Peyer's patch (tissue), 4 donors: ENCODE measurements at regions not wholly inside any gene's neighbourhood (a gene's known extent, or its start where the extent isn't known, plus 50 kb on each side); places are given as distances from the start of the nearest gene placed in this dataset.
A peak's percentile ranks its signal among the peaks of the same experiment; 100 is the strongest.

Experiments used
- DNase-seq, 3 donors: peaks; one replicate each; pipeline ENCODE4 v3.0.0-alpha.2; 2017 to 2019
- H3K27ac ChIP-seq, 4 donors: fragments of 200-600 bp; sonication (generic); one replicate each; pipeline ENCODE4 v1.5.1; 2016 to 2019
- H3K27me3 ChIP-seq, 2 donors: fragments of 200-600 bp; sonication (generic); one replicate each; pipeline ENCODE4 v1.5.1; 2019
- H3K36me3 ChIP-seq, 3 donors: fragments of 200-600 bp; sonication (generic); one replicate each; pipeline ENCODE4 v1.5.1; 2016 to 2019
- H3K4me1 ChIP-seq, 4 donors: fragments of 200-600 bp; sonication (generic); one replicate each; pipeline ENCODE4 v1.5.1; 2016 to 2019
- H3K4me3 ChIP-seq, 4 donors: fragments of 200-600 bp; sonication (generic); 1 replicate in 3 of 4; 2 replicates in 1 of 4; pipeline ENCODE4 v1.5.1; 2016 to 2019; ENCODE audit warnings: mild to moderate bottlenecking in 1 of 4
- H3K9me3 ChIP-seq, 4 donors: fragments of 200-600 bp; sonication (generic); one replicate each; pipeline ENCODE4 v1.5.1; 2016 to 2019; ENCODE audit warnings: mild to moderate bottlenecking in 1 of 4
- POLR2A ChIP-seq, 2 donors: fragments of 450-650 bp; IDR thresholded peaks; one replicate each; pipeline ENCODE4 v1.5.1; 2017; ENCODE audit warnings: antibody characterized with exemption in 2 of 2, mild to moderate bottlenecking in 2 of 2, moderate library complexity in 2 of 2
- TF ChIP-seq, protein P1 (sequence below), 6 experiments: fragments of 450-650 bp in 4 of 6; fragments of 200-600 bp in 2 of 6; sonication (generic) in 1 of 6; IDR thresholded peaks; one replicate each; pipeline ENCODE4 v1.5.1; 2017 to 2019; ENCODE audit warnings: antibody characterized with exemption in 6 of 6, mild to moderate bottlenecking in 3 of 6, moderate library complexity in 1 of 6

DNA sequence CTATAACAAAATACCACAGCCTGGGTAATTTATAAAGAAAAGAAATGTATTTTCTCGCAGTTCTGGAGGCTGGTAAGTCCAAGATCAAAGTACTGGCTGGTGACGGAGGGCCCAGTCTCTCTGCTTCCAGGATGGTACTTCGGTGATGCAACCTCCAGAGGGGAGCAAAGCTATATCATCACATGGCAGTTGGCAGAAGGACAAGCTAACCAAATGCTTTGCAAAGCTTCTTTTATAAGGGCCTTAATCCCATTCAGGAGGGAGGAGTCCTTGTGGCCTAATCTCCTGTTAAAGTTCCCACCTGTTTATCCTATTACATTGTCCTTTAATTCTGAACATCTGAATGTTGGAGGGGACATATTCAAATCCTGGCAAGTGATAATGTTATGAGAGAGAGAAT is 134.1 kb upstream of the SP4 start:
- Histone ChIP-seq H3K27me3 (no peaks in the 10 kb centered on the region), H3K27ac (no peak overlapping the region), H3K4me3 (no peak overlapping the region), H3K9me3 (no peaks in the 10 kb centered on the region), H3K36me3 (no peaks in the 10 kb centered on the region), H3K4me1 (no peaks in the 10 kb centered on the region)
- TF ChIP-seq, protein P1, sequence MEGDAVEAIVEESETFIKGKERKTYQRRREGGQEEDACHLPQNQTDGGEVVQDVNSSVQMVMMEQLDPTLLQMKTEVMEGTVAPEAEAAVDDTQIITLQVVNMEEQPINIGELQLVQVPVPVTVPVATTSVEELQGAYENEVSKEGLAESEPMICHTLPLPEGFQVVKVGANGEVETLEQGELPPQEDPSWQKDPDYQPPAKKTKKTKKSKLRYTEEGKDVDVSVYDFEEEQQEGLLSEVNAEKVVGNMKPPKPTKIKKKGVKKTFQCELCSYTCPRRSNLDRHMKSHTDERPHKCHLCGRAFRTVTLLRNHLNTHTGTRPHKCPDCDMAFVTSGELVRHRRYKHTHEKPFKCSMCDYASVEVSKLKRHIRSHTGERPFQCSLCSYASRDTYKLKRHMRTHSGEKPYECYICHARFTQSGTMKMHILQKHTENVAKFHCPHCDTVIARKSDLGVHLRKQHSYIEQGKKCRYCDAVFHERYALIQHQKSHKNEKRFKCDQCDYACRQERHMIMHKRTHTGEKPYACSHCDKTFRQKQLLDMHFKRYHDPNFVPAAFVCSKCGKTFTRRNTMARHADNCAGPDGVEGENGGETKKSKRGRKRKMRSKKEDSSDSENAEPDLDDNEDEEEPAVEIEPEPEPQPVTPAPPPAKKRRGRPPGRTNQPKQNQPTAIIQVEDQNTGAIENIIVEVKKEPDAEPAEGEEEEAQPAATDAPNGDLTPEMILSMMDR (IDR thresholded peaks at IDR 0.05), result no peak
- no peak for TF ChIP-seq POLR2A (IDR thresholded peaks at IDR 0.05)
- DNase-seq, result no peak

DNA sequence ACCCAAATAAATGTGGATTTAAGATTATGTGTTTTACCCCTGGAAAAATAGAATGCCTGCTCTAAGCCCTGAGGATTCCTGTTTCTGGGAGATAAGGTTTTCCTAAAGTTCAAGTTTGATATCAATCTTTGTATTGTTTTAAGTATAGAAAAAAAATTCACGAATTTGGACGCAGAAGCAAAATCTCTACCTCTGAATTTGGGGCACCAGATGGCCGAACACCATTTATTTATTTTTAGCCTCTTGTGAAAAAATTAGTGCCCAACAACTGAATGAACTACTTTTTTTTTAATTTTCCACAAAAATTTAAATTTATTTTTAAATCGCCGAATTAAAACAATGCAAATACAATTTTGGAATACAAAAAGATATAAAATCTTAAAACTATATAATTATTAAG is 128.1 kb upstream of the SP4 start:
- no peak for DNase-seq
- no peak overlapping the region for H3K4me3 ChIP-seq
- no peak overlapping the region for H3K27ac ChIP-seq
- H3K4me1 ChIP-seq, result no peaks in the 10 kb centered on the region
- TF ChIP-seq, protein P1 (IDR thresholded peaks at IDR 0.05), result no peak
- TF ChIP-seq POLR2A (IDR thresholded peaks at IDR 0.05), result no peak
- no peaks in the 10 kb centered on the region for H3K36me3 ChIP-seq
- no peaks in the 10 kb centered on the region for H3K27me3 ChIP-seq
- no peaks in the 10 kb centered on the region for H3K9me3 ChIP-seq

DNA sequence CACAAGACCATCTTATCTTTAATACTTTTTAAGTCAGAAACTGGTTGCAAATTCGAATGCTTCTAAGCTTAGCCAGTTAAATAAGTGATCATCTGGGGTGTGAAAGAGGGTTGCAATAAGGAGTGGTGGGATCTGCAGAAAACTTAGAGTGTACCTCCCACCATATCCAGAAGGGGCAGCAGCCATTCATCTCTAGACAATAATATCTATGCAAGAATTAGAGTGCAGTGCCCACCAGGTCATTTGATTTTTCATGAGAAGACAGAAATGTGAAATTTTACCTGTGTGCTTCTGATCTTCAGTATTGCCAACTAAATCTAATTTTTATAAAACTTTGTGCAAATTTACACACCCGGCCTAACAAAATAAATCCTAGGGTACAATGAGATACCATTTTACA is 127.2 kb upstream of the SP4 start:
- Histone ChIP-seq H3K4me3 (no peak overlapping the region), H3K4me1 (no peaks in the 10 kb centered on the region), H3K27me3 (no peaks in the 10 kb centered on the region), H3K27ac (no peak overlapping the region), H3K9me3 (no peaks in the 10 kb centered on the region), H3K36me3 (no peaks in the 10 kb centered on the region)
- DNase-seq, result no peak
- TF ChIP-seq, protein P1 (IDR thresholded peaks at IDR 0.05), result peak in 2 of 6 experiments; percentile 2 to 14
- no peak for TF ChIP-seq POLR2A (IDR thresholded peaks at IDR 0.05)

DNA sequence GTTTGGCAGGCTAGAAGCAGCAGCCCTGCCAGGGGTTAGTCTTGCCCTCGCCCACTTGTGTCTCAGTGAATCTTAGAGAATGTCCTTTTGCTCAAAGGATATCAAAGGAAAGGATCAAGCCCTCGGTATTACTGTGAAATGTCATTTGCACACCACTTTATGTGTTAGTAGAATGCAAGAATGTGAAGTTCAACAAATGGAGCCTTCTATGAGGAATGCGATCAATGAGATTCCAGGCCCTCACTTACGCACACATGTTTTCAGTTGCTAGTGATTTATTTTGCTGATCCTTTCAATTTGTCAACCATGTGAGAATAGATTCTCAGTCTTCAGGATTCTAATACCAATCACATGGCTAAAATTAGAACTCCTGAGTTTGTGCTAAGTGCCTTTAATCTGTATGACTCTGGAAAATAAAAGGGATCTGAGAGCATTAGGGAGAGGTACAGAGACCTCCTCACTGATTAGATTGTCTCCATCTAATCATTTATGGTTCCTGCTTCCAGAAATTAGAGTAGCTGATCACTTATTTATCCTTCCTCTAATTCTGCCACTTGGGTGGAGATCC is 123.0 kb upstream of the SP4 start:
- TF ChIP-seq, protein P1 (IDR thresholded peaks at IDR 0.05), result no peak
- TF ChIP-seq POLR2A (IDR thresholded peaks at IDR 0.05), result no peak
- no peak for DNase-seq

DNA sequence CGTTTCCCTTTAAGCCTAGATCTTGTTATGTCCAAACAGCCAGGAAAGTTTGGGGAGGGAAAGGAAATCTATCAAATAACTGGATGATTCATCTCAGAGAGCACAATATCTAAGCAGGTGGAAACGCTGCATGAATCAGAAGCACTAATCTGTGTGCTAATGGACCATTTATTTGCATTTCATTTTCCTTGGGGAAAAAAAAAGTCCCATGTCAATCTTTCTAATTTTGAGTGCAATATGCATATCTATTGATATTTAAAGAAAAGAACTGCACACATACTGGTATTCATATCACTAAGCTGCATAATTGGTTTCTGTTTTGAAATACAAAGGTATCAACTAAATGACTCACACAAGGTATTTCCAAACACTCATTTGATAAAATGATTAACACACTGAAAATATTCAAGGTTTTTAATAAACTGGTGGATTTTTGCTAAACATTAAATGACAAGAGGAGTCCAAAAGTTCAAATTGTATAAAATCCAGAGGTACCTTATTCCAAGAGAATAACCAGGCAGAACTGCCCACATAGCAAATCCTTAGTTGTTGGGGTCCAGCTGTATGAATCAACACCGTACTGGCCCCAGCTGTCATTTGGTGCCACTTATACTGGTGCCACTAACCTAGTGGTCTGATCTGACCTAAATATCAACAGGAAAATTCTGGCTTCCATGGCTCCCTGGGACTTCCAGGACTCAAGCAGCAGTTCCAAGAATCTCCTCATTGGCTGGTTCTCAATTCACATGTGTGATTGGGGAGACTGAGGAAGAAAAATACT is 122.2 kb upstream of the SP4 start:
- Histone ChIP-seq H3K4me3 (no peak overlapping the region), H3K4me1 (no peaks in the 10 kb centered on the region), H3K27ac (no peak overlapping the region), H3K9me3 (peaks cover 0 to 5% (median 0%) of the 10 kb centered on the region in 4 donors), H3K36me3 (no peaks in the 10 kb centered on the region), H3K27me3 (no peaks in the 10 kb centered on the region)
- TF ChIP-seq POLR2A (IDR thresholded peaks at IDR 0.05), result no peak
- TF ChIP-seq, protein P1 (IDR thresholded peaks at IDR 0.05), result no peak
- DNase-seq, result no peak

More for the DNA sequence above, 123.0 kb upstream of the SP4 start:
- H3K9me3 ChIP-seq, result peaks cover 0 to 5% (median 0%) of the 10 kb centered on the region in 4 donors
- no peak overlapping the region for H3K27ac ChIP-seq
- H3K4me3 ChIP-seq, result no peak overlapping the region
- no peaks in the 10 kb centered on the region for H3K4me1 ChIP-seq
- no peaks in the 10 kb centered on the region for H3K27me3 ChIP-seq
- no peaks in the 10 kb centered on the region for H3K36me3 ChIP-seq
